Spleen (tissue), 7 donors: ENCODE measurements at regions not wholly inside any gene's neighbourhood (a gene's known extent, or its start where the extent isn't known, plus 50 kb on each side); places are given as distances from the start of the nearest gene placed in this dataset.

ENCODE experiments used
- POLR2A ChIP-seq, 3 donors: fragments of 450-650 bp; IDR thresholded peaks; one replicate each; pipeline ENCODE4 v1.5.1; 2017; ENCODE audit warnings: antibody characterized with exemption in 3 of 3, mild to moderate bottlenecking in 1 of 3
- POLR2AphosphoS5 ChIP-seq, 3 donors: sonication (generic); formaldehyde crosslinking; IDR thresholded peaks; one replicate each; pipeline ENCODE4 v1.5.1; 2017; ENCODE audit warnings: antibody characterized with exemption in 3 of 3
- TF ChIP-seq, protein P1 (sequence below), 11 experiments: fragments of 200-600 bp in 7 of 11; fragments of 450-650 bp in 4 of 11; sonication (generic) in 4 of 11; IDR thresholded peaks in 8 of 11; conservative IDR thresholded peaks in 3 of 11; 1 replicate in 7 of 11; 2 replicates in 4 of 11; pipeline versions ENCODE4 v1.4.0 to v1.8.0; 2016 to 2021; ENCODE audit warnings: antibody characterized with exemption in 11 of 11, inconsistent platforms in 4 of 11, mild to moderate bottlenecking in 1 of 11
- donor health status: DM: no; HTN: no; CAD: no; lungs with moderate emphysema.
- donor health status: DM: no; HTN: no; CAD: no.
- donor health status: DM: no; HTN: no; CAD: no.

DNA sequence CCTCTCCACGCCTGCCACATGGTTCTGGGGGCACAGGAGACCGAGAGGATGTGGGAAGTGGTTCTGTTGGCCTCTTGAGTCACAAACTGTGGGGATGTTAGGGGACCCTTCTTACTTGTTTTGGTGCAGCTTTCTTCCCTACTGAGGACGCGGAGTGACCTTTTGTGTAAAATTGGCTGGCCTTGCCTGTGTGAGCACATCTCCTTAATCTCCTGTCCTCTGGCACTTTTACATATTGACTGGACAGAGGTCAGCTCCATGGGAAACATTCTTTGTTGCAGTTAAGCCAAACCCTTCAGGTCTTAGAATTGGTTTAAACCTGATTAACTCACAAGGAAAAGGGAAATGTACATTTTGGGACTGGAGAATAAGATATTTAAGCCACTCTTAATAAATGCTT is 51.2 kb upstream of the TENM4 start:
- TF ChIP-seq, protein P1, sequence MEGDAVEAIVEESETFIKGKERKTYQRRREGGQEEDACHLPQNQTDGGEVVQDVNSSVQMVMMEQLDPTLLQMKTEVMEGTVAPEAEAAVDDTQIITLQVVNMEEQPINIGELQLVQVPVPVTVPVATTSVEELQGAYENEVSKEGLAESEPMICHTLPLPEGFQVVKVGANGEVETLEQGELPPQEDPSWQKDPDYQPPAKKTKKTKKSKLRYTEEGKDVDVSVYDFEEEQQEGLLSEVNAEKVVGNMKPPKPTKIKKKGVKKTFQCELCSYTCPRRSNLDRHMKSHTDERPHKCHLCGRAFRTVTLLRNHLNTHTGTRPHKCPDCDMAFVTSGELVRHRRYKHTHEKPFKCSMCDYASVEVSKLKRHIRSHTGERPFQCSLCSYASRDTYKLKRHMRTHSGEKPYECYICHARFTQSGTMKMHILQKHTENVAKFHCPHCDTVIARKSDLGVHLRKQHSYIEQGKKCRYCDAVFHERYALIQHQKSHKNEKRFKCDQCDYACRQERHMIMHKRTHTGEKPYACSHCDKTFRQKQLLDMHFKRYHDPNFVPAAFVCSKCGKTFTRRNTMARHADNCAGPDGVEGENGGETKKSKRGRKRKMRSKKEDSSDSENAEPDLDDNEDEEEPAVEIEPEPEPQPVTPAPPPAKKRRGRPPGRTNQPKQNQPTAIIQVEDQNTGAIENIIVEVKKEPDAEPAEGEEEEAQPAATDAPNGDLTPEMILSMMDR (IDR thresholded peaks at IDR 0.05 in 8 of 11, conservative IDR thresholded peaks at IDR 0.05 in 3 of 11) = no peak
- TF ChIP-seq POLR2A (IDR thresholded peaks at IDR 0.05) (no peak), POLR2AphosphoS5 (IDR thresholded peaks at IDR 0.05) (no peak)
